NCI-H526 treated with DMSO at 0.1 percent for 48 hours (cell line): ENCODE measurements at regions not wholly inside any gene's neighbourhood (a gene's known extent, or its start where the extent isn't known, plus 50 kb on each side); places are given as distances from the start of the nearest gene placed in this dataset.

ENCODE experiments used
- DNase-seq: peaks from one replicate; lab custom pipeline; 2025; lab: John Stamatoyannopoulos, UW

GRCh38 chr2:174667250-174667860 is 69.8 kb upstream of the WIPF1 start:
- DNase-seq = no peak

GRCh38 chr2:174666845-174667244 is 69.2 kb upstream of the WIPF1 start:
- no peak for DNase-seq

GRCh38 chr2:174666312-174666711 is 68.7 kb upstream of the WIPF1 start:
- no peak for DNase-seq

- no peak for DNase-seq
These were observed 66.6 kb upstream of the WIPF1 start for GRCh38 chr2:174664084-174664759.

- no peak for DNase-seq
These were observed 65.9 kb upstream of the WIPF1 start for GRCh38 chr2:174663550-174663949.

GRCh38 chr2:174662859-174663258 is 65.3 kb upstream of the WIPF1 start:
- DNase-seq = no peak

GRCh38 chr2:174662459-174662858 is 64.9 kb upstream of the WIPF1 start:
- no peak for DNase-seq

GRCh38 chr2:174660984-174661675 is 63.5 kb upstream of the WIPF1 start:
- no peak for DNase-seq

GRCh38 chr2:174659069-174659900 is 61.7 kb upstream of the WIPF1 start:
- DNase-seq = no peak

GRCh38 chr2:174656676-174657176 is 59.1 kb upstream of the WIPF1 start:
- DNase-seq = no peak

GRCh38 chr2:174656035-174656434 is 58.4 kb upstream of the WIPF1 start:
- no peak for DNase-seq

GRCh38 chr2:174654419-174654941 is 56.9 kb upstream of the WIPF1 start:
- no peak for DNase-seq

GRCh38 chr2:174648896-174649295 is 51.3 kb upstream of the WIPF1 start:
- no peak for DNase-seq
